ENCODE measurements at regions not wholly inside any gene's neighbourhood (a gene's known extent, or its start where the extent isn't known, plus 50 kb on each side); places are given as distances from the start of the nearest gene placed in this dataset.
A peak's percentile ranks its signal among the peaks of the same experiment; 100 is the strongest.

DNA sequence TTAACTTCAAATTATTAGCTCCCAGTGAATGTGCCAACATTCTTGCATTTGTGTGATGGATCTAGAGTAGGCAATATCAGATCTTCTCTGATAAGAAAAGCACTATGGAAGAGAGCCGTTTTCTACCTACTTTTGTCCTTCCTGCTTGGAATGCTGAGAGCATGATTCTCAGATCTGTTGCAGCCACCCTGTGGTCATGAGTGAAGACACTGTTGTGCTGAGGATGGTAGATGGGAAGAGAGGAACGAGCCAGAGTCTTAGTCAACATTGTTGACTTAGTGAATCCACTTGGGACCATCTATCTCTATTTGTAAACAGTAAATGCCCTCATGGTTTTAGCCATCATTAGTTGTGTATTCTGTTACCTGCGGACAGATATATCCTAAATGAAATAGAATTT lies 202.6 kb downstream of the CD109 start:
- TF ChIP-seq, protein P1, sequence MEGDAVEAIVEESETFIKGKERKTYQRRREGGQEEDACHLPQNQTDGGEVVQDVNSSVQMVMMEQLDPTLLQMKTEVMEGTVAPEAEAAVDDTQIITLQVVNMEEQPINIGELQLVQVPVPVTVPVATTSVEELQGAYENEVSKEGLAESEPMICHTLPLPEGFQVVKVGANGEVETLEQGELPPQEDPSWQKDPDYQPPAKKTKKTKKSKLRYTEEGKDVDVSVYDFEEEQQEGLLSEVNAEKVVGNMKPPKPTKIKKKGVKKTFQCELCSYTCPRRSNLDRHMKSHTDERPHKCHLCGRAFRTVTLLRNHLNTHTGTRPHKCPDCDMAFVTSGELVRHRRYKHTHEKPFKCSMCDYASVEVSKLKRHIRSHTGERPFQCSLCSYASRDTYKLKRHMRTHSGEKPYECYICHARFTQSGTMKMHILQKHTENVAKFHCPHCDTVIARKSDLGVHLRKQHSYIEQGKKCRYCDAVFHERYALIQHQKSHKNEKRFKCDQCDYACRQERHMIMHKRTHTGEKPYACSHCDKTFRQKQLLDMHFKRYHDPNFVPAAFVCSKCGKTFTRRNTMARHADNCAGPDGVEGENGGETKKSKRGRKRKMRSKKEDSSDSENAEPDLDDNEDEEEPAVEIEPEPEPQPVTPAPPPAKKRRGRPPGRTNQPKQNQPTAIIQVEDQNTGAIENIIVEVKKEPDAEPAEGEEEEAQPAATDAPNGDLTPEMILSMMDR (IDR thresholded peaks at IDR 0.05) = peak in 2 of 4 experiments; percentile 6 to 17
- TF ChIP-seq POLR2A (IDR thresholded peaks at IDR 0.05) = no peak

Measured in uterus (tissue), 2 donors.